HS-27A (cell line): ENCODE measurements at regions not wholly inside any gene's neighbourhood (a gene's known extent, or its start where the extent isn't known, plus 50 kb on each side); places are given as distances from the start of the nearest gene placed in this dataset.

Experiments
- DNase-seq: peaks from one replicate; pipeline ENCODE4 v3.0.0-alpha.2; 2012; ENCODE audit warnings: low read depth, missing footprints

- no peak for DNase-seq
Measured at GRCh38 chr5:167969998-167970397, 321.4 kb upstream of the WWC1 start.

- DNase-seq, result no peak
Measured at GRCh38 chr5:167971706-167972105, 319.7 kb upstream of the WWC1 start.

DNA sequence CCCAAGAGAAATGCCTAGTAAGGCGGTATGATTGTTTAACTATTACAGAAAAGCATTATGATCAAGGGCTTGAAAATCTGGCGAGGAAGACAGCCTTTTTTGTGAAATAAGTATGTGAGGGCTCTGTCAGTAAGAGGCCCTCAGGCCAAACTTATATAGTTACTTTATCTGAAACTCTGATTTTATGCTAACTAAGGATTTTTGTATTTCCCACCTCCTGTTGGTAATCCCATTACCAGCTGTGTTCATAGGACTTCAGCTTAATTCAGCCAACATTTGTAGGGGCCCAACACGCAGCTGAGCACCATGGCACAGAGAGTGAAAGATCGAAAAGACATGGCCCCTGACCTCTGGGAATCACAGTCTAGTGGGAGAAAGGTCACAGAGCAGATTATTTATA, 318.3 kb upstream of the WWC1 start:
- DNase-seq, result no peak

DNA sequence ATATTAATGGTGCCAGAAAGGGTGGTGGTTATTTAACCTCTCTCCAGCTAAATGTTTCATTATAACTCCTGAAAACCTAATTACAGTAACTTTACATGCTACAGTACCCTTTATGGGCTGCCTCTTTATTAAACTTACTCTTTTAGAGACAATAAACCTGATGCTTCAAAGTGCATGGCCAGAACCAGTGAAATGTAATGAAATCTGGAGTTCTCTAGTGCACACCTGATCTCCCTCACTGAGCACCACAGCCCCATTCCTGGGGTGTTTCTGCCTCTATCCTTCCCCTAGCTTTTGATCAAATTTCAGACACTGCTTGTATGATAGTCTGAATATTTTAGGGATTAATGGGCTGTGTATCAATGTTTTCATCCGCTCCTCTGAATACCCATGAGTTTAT, 306.5 kb upstream of the WWC1 start:
- no peak for DNase-seq

DNA sequence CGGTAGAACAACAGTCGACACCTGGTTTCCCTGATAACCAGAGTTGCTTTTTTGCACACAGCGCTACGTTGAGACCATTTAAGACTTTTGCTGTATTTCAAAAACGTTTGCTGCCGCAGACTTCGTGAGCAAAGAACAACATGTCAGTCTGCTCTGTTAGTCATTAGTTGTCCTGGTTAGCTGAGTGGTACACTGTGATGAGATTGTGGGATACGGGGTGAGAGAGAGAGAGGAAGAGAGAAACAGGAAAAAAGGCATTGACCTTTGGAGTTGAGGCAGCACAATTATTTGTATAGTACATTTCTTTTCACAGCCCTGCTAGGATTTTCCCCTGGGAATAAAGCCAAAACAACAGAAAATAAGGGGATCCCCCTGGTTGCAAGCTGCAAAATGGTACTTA, 306.1 kb upstream of the WWC1 start:
- DNase-seq, result no peak

DNA sequence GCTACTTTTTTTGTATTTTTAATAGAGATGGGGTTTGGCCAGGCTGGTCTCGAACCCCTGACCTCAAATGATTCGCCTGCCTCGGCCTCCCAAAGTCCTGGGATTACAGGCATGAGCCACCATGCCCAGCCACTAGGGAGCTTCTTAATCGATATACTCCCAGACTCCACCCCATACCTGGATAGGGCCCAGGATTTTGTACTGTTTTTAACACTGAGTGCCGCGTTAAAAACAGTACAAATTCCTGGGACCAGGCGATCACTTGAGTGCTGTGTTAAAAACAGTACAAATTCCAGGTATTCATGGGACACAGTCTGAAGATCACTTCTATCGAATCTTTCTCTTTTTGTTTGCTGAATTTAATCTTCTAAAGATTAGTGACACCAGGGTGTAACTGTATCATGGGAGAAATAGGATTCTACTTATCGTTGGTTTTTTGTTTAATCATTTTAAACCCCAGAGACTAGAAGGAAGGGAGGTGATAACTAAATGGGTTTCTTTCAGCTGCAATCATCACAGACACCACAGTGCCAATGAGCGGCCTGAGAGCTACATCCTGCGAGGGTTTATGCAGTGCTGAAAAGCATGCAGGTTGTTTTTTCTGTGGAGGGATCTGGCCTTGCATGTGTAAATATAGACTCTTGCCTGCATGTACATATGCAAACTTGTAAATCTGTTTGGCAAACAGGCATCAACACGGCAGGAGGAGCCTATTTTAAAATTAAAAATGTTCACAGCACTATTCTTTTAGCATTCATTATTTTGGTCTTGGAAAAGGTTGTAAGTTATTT, 303.8 kb upstream of the WWC1 start:
- DNase-seq, result no peak

DNA sequence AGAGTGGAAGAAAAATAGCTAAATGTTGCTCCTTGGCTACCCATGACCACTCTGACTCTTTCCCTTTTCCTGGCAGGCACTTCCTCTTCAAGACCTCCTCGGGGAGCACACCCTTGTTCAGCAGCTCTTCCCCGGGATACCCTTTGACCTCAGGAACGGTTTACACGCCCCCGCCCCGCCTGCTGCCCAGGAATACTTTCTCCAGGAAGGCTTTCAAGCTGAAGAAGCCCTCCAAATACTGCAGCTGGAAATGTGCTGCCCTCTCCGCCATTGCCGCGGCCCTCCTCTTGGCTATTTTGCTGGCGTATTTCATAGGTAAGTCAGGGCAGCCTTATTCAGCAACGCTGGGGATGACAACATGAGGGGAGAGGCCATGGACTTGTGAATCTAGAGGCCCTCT, 298.6 kb upstream of the WWC1 start:
- no peak for DNase-seq

DNA sequence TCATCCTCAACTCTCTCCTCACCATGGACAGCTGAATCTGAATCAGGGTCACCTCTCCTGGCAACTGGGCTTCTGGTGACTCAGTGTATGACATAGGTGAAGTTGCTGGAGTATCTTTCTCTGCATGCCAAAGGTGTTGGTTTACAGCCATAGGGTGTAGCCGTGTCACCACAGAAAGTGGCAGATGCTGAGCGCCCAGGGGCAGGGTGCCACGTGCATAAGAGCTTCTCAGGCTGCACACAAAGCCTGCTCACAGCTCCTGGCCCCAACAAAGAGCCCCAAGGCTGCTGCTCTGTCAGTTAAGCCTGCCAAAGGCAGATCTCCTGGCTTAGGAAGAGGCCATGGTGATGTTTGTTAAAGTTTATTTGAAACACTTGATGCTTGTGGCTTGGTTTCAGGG, 297.7 kb upstream of the WWC1 start:
- DNase-seq, result no peak

DNA sequence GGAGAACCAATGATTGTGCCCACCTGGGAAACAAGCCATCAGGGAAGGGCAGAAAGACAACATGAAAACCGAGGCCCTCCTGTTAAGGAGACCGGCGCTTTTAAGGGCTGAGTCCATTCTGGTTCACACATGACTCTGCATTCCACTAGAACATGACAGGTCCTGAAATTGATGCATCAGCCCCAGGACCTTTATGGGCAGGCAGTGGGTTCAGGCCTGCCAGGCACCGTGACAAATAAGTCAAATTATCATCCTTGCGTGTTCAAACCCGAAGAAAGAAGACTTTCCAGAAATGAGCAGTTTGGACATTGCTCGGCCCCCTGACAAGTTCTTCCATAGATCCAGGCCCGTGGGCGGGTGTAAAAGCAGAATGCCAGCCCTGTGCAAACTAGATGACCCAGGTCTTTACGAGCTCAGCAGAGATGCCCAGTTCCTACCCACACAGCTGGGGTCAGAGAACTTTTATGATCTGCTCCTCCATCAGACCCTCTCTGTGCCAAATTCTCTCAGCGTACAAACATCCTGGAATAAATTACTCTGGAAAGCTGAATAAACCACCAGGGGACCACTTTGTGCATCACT, 295.5 kb upstream of the WWC1 start:
- DNase-seq, result no peak

DNA sequence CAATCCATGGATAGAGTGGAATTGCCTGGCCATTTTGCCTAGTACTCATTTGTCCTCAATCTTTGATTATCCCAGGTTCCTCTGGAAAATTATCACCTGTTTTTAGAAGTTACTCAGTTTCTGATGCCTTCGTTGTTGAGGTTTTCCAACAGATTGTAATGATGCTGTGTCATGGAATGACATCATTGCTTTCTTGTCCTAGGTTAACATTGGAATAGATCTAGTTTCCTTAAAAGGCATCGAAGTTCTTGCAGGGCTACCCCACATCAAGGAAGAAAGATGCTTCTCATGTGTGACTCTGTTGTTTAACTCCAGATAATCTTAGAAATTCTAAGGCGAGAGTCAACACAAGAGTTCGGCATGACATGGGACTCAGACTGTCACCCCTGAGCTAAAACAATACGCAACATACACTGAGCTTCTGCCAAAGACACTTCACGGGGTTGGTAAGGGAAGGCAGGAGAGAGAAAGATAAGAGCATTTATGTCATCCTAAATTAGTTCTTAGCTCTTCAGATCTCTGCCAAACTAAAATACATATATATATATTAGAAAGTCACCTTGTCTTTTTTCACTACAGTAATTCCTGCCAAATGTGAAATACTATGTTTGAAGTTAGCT, 293.2 kb upstream of the WWC1 start:
- DNase-seq, result no peak

DNA sequence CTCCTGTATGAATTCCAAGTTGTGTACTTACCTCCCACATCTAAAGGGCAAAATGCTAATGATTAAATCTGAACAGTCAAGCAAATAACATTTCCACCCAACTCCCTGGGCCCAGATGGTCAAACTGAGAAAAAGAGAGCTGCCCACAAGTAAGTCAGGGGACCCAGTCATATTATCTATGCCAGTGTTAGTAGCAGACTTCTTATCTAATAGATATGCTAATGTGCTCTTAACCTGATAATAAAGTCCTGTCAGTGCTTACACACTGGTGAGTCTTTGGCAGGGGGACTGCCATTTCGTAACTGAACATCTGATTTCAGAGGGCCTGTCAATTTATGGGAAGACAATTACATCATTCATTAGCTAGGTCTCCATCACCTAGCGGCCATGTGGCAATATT, 292.3 kb upstream of the WWC1 start:
- DNase-seq, result no peak

DNA sequence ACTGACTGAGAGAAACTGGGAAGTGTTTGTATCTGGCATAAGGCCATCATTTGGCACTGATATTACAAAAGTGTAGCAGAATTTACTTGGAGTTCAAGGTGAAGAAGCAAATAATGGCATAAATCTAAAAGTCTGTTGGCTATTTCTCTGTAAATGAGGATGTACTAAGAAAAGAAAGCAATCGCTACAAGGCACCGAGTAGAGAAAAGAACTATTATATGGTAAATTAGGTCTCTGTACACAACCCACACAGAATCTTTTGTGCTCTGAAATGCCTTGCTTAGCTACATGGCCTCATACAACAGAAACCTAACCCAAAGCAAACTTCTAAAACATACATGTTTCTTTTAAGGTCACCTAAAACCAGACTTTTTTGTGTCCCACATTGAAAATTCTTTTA, 290.1 kb upstream of the WWC1 start:
- DNase-seq, result no peak

DNA sequence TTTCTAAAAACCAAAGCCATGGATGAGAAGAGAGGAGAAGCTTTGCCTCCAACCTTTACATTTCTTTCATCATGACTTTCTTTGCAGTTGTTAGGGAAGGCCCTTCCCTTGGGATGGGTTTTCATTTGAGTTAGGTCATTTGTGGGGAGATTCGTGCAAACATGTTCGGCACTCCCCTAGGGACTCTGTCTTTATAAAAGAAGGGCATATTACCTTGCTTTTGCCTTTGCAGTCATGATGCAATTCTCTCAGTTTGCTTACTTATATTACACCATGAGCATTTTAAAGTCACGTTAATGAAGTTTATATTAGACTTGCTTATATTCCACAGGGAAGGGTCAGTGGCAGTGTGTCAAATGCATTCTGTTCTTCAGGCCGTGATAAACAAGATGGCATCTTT, 289.3 kb upstream of the WWC1 start:
- DNase-seq, result no peak

- no peak for DNase-seq
Measured at GRCh38 chr5:168005093-168005492, 286.4 kb upstream of the WWC1 start.

DNA sequence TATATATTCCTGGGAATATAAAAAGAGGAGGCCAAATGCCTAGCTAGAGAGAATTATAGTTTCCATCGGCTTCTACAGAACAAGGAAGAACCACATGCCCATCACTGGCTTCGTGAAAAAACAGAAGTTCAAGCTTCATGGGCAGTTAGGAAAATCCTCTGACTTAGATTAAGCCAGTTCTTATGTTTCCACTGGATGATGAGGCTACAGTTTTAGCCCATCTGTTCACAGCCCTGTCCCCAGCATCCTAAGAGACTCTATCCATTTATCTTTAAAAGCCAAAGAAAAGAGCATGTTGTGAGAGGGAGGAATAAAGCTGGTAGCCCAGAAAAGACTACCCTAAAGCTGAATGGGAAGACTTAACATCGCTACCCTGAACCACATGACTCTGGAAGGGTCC, 285.5 kb upstream of the WWC1 start:
- DNase-seq, result no peak

- DNase-seq, result no peak
Measured at GRCh38 chr5:168006456-168007130, 284.9 kb upstream of the WWC1 start.

- no peak for DNase-seq
Measured at GRCh38 chr5:168007286-168007685, 284.2 kb upstream of the WWC1 start.

- no peak for DNase-seq
Measured at GRCh38 chr5:168008555-168008954, 282.9 kb upstream of the WWC1 start.

DNA sequence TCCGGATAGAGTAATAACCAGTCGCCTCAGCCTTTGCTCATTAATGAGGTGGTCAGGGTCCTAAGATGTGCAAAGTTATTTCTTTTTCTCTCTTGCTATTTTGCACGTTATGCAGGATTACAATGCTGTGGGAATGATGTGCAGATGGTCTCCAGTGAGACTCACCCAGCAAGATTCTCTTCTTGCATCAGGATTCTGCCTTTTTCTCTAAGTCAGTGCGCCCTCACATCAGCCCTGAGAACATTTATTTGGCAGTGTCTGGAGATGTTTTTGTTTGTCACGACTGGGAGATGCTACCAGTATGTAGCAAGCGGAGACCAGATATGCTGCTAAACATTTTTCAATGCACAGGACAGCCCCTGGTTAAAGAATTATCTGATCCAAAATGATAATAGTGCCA, 280.3 kb upstream of the WWC1 start:
- DNase-seq, result no peak

- no peak for DNase-seq
Measured at GRCh38 chr5:168012006-168012405, 279.4 kb upstream of the WWC1 start.

DNA sequence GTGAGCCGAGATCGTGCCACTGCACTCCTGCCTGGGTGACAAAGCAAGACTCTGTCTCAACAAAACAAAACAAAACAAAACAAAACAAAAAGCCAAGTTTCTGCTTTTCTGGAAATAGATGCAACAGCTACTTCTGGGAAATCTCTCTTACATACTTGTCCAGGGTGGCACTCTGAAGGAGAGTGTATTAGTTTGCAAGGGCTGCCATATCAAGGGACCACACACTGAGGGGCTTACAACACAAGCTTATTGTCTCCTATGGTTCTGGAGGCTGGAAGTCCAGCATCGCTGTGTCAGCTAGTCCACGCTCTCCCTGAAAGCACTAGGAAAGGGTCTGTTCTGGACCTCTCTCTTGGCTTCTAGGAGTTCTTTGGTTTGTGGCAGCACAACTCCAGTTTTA, 277.9 kb upstream of the WWC1 start:
- DNase-seq, result no peak

DNA sequence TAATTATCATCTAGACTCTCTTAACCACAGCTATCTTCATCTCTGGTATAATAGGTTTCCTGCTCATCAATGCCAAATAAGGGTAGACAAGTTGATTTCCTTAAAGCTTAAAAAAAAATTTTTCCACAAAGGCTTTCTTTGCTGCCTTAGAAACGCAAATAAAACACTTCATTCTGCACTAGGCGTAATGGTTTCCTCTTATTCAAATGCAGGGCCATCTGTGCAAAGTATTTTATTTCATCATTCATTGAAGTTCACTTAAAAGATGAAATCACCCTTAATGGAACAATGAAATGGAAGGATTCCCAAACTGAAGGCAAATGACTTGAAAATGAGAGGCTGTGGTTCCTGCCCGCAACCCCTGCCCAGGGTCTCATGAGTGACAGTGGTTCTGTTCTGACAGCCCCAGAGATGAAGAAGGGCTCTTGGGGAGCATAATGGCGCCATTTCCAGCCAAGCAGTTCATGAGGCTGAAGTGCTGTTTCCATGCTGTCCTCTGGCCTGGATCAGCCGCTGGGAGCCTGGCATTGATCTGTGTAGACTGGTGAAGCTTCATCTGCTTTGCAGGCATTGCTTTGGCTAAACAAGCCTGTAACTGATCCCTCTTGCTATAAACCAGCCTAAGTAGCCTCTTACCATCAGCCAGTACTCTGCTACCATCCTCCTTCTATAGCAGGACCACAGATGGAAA, 276.9 kb upstream of the WWC1 start:
- no peak for DNase-seq

DNA sequence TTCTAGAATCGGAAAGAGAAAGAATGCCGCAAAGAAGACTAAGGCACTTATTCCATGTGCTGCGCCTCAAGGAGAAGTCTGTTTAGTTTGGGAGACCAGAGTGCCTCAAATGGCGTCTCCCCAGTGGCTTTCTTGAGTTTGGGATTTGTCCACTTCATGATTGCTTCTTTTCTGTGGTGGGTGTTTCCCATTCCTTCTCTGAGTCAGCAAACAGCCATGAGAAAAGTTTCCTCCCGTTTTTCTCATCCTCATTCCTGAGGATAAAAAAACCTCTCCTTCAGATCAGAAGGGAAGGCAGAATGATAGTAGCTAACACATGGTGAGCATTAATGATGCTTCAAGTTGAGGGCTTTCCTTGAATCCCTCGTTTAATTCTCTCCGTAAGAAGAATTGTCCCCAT, 275.9 kb upstream of the WWC1 start:
- peak; percentile 23 for DNase-seq
